Left ventricle myocardium inferior (tissue), 1 donor: ENCODE measurements at regions not wholly inside any gene's neighbourhood (a gene's known extent, or its start where the extent isn't known, plus 50 kb on each side); places are given as distances from the start of the nearest gene placed in this dataset.

Experiments
- DNase-seq: peaks from one replicate; pipeline ENCODE4 v3.0.0-alpha.2; 2020
- H3K27ac ChIP-seq: fragments of 200-600 bp; replicated peaks from 2 replicates; pipeline ENCODE4 v1.8.0; 2021
- H3K27me3 ChIP-seq: fragments of 200-600 bp; 2 replicates; pipeline ENCODE4 v1.8.0; 2021; ENCODE audit warnings: low read depth
- H3K36me3 ChIP-seq: fragments of 200-600 bp; 2 replicates; pipeline ENCODE4 v1.8.0; 2021
- H3K4me1 ChIP-seq: fragments of 200-600 bp; 2 replicates; pipeline ENCODE4 v1.8.0; 2021
- H3K4me3 ChIP-seq: fragments of 200-600 bp; 2 replicates; pipeline ENCODE4 v1.8.0; 2021; ENCODE audit warnings: mild to moderate bottlenecking, moderate library complexity
- H3K9me3 ChIP-seq: fragments of 200-600 bp; replicated peaks from 2 replicates; pipeline ENCODE4 v1.8.0; 2021
- intact Hi-C: fragments of 100-400 bp; cut with micrococcal nuclease; formaldehyde crosslinking; loops from one replicate; pipeline ENCODE4 v1.11.0; 2022
- TF ChIP-seq, protein P1 (sequence below): fragments of 200-600 bp; IDR thresholded peaks from 2 replicates; pipeline ENCODE4 v1.8.0; 2021; ENCODE audit warnings: antibody characterized with exemption, mild to moderate bottlenecking, borderline replicate concordance
- donor health status: DM: no; HTN: yes; CAD: no; lungs with severe emphysema.

DNA sequence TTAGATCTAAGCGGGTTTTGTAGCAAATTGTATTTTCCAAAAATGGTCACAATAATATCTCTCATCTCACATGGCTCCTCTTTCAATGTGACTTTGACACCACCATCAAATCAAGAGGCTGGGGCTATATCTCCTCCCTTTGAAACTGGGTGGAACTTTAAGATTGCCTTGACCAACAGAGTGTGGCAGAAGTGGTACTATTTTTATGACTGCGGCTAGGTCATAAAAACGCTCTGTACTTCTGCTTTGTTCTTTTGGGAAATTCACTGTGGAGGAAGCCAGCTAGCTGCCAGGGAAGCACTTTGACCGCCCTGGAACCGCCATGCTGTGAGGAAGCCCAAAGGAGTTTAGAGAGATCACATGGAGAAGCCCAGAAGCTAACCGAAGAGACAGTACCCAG, 50.7 kb upstream of the ACOT11 start:
- no peak for DNase-seq
- H3K36me3 ChIP-seq, result no peaks in the 10 kb centered on the region
- H3K27me3 ChIP-seq, result peaks cover 49% of the 10 kb centered on the region
- H3K27ac ChIP-seq, result no peak overlapping the region
- H3K9me3 ChIP-seq, result no peaks in the 10 kb centered on the region
- intact Hi-C loops, result loop anchor here (10.0 kb wide), 1 partner anchor 423 kb away; no protein-coding TSS in a partner anchor
- H3K4me3 ChIP-seq, result no peak overlapping the region
- H3K4me1 ChIP-seq, result peaks cover 12% of the 10 kb centered on the region
- TF ChIP-seq, protein P1, sequence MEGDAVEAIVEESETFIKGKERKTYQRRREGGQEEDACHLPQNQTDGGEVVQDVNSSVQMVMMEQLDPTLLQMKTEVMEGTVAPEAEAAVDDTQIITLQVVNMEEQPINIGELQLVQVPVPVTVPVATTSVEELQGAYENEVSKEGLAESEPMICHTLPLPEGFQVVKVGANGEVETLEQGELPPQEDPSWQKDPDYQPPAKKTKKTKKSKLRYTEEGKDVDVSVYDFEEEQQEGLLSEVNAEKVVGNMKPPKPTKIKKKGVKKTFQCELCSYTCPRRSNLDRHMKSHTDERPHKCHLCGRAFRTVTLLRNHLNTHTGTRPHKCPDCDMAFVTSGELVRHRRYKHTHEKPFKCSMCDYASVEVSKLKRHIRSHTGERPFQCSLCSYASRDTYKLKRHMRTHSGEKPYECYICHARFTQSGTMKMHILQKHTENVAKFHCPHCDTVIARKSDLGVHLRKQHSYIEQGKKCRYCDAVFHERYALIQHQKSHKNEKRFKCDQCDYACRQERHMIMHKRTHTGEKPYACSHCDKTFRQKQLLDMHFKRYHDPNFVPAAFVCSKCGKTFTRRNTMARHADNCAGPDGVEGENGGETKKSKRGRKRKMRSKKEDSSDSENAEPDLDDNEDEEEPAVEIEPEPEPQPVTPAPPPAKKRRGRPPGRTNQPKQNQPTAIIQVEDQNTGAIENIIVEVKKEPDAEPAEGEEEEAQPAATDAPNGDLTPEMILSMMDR, result no peak

DNA sequence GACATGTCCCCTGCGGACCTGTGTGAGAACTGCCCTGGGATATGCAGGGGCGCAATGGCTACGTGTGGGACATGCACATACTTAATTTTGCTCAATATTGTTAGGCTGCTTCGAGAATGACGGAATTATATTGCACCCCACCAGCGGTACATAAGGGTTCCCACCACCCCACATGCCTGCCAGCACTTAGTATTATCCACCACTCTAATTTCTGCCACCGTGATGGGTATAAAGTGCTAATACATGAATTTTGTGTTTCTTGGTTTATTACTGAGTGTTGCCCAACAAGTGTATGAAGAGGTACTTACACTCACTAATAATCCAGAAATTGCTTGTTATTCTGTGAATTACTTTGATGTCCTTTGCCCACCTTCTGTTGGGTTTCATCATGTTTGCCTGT, 52.1 kb upstream of the ACOT11 start:
- intact Hi-C loops, result loop anchor here (10.0 kb wide), 1 partner anchor 421 kb away; no protein-coding TSS in a partner anchor
- Histone ChIP-seq H3K4me1 (peaks cover 16% of the 10 kb centered on the region), H3K36me3 (no peaks in the 10 kb centered on the region), H3K4me3 (no peak overlapping the region), H3K9me3 (no peaks in the 10 kb centered on the region), H3K27me3 (peaks cover 35% of the 10 kb centered on the region), H3K27ac (no peak overlapping the region)
- DNase-seq, result no peak
- TF ChIP-seq, protein P1, result no peak

DNA sequence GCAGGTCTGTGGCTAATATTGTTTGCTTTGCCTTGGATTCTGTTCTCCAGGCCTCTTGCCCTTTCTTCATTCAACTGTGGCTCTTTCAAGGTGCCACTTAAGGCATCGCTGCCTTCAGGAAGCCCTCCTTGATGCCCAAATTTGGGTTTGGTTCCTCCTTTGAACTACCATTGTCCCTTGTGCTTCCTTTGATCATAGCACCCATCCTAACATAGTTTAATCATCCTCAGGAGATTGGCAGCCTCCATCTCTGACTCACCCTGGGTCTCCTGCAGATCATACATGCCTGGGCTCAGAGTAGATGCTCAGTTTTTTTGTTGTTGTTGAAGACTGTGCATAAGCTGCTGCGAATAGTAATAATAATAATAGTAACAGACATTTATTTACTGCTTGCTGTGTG, 54.4 kb upstream of the ACOT11 start:
- Histone ChIP-seq H3K4me1 (peaks cover 27% of the 10 kb centered on the region), H3K27ac (no peak overlapping the region), H3K27me3 (peaks cover 12% of the 10 kb centered on the region), H3K4me3 (no peak overlapping the region), H3K9me3 (no peaks in the 10 kb centered on the region), H3K36me3 (no peaks in the 10 kb centered on the region)
- TF ChIP-seq, protein P1, result no peak
- intact Hi-C loops, result loop anchor here (5.0 to 10.0 kb wide), 2 partner anchors 366 to 419 kb away; no protein-coding TSS in a partner anchor
- no peak for DNase-seq

DNA sequence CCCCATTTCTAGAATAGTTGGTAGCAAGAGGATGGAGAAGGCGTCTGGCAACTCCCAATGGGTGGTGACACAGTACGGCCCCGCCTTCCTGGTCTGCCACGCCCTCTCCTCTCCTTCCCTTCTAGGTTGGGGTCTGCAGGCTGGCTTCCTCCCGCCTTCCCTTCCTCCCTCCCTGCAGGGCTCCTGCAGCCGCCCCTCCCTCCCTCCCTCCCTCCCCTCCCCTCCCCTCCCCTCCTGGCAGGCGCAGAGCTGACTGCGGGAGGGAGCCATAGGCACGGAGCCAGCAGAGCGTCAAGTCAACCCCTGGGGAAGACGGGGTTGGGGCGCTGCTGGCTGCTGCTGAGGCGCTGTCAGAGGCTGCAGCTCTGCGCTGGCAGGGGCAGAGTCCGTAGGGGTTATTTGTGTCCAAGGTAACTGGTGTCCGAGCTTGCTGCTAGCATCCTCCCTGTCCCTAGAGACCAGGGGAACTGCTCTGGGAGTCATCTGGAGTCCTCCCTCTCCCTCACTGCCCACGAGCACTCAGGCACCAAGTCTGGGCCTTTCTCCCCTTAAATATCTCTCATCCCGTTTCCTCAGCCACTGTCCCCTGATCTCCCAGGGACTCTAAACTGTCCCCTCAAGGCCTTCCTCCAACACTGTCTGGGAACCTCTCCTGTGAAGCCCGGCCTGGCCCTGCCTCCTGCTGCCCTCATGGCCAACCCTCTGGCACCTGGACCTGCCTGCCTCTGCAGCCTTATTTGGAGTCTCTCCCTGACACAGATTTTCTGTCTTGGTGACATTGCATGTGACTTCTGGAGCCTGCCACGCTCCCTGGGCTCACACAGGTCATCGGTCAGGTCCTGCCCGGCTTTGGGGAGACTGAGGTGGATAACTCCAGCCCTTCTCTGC, 57.4 kb upstream of the ACOT11 start:
- H3K9me3 ChIP-seq, result no peaks in the 10 kb centered on the region
- peaks cover 42% of the 10 kb centered on the region for H3K4me1 ChIP-seq
- TF ChIP-seq, protein P1, result no peak
- H3K27ac ChIP-seq, result peak overlapping the region; percentile 95
- H3K27me3 ChIP-seq, result peaks cover 3% of the 10 kb centered on the region
- intact Hi-C loops, result loop anchor here (5.0 to 10.0 kb wide), 2 partner anchors 363 to 416 kb away; no protein-coding TSS in a partner anchor
- DNase-seq, result peak; percentile 32
- H3K4me3 ChIP-seq, result peak overlapping the region; percentile 19
- H3K36me3 ChIP-seq, result no peaks in the 10 kb centered on the region

DNA sequence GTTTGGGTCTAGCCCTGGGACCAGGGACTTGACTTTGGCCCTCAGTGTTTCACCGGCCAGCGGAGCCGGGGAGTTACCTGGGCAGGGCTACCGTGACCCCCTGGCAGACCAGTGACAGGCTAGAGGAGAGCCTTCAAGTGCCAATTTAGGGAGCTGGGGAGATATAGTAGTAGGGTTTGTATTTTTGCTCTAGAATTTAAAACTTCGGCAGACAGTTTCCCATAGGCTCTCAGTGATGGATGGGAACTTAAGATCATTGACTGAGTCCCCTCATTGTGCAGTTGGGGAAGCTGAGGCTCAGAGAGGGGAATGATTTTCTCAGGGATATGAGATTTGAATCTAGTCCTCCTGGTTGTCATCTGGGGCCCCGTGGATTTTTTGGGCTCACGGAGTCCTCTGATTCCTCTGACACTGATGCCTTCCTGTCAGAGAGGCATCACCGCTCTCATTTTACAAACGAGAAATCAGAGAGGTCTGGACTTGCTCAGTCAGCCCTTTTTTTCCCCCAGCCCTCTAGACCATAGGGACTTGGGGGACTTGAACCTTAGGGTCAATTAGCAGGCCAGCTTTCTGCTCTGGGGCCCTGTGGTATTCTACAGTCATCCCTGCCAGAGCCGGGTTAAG, 58.3 kb upstream of the ACOT11 start:
- Histone ChIP-seq H3K4me3 (peak overlapping the region; percentile 79), H3K4me1 (peaks cover 42% of the 10 kb centered on the region), H3K36me3 (no peaks in the 10 kb centered on the region), H3K9me3 (no peaks in the 10 kb centered on the region), H3K27me3 (peaks cover under 1% of the 10 kb centered on the region), H3K27ac (peak overlapping the region; percentile 95)
- no peak for DNase-seq
- TF ChIP-seq, protein P1, result peak; percentile 1
- intact Hi-C loops, result loop anchor here (5.0 to 10.0 kb wide), 2 partner anchors 362 to 415 kb away; no protein-coding TSS in a partner anchor
